Stomach smooth muscle (tissue), 2 donors: ENCODE measurements at regions not wholly inside any gene's neighbourhood (a gene's known extent, or its start where the extent isn't known, plus 50 kb on each side); places are given as distances from the start of the nearest gene placed in this dataset.

Source experiments
- H3K27ac ChIP-seq: one replicate; pipeline ENCODE4 v1.7.0; 2013; ENCODE audit warnings: mild to moderate bottlenecking, low read length, inconsistent platforms
- H3K27me3 ChIP-seq, 2 donors: one replicate each; pipeline ENCODE4 v1.7.0; 2013; ENCODE audit warnings: low read length in 2 of 2; ENCODE audit not compliant: insufficient read depth in 2 of 2, control insufficient read depth in 1 of 2
- H3K36me3 ChIP-seq, 2 donors: one replicate each; pipeline ENCODE4 v1.7.0; 2013; ENCODE audit warnings: low read length in 2 of 2; ENCODE audit not compliant: control insufficient read depth in 2 of 2, insufficient read depth in 2 of 2
- H3K4me1 ChIP-seq: one replicate; pipeline ENCODE4 v1.7.0; 2013; ENCODE audit warnings: low read length; ENCODE audit not compliant: control insufficient read depth, insufficient read depth
- H3K4me3 ChIP-seq, 2 donors: one replicate each; pipeline ENCODE4 v1.7.0; 2013; ENCODE audit warnings: low read length in 2 of 2
- H3K9ac ChIP-seq, 2 donors: one replicate each; pipeline ENCODE4 v1.7.0; 2013; ENCODE audit warnings: low read length in 2 of 2, mild to moderate bottlenecking in 1 of 2
- H3K9me3 ChIP-seq, 2 donors: one replicate each; pipeline ENCODE4 v1.7.0; 2013; ENCODE audit warnings: low read length in 2 of 2; ENCODE audit not compliant: control insufficient read depth in 2 of 2
- donor health status: healthy.
- donor health status: Pancreatic carcinoma.

- H3K27me3 ChIP-seq, result no peaks in the 10 kb centered on the region
- no peaks in the 10 kb centered on the region for H3K36me3 ChIP-seq
- no peaks in the 10 kb centered on the region for H3K9me3 ChIP-seq
- H3K4me3 ChIP-seq, result no peak overlapping the region
- H3K27ac ChIP-seq, result no peak overlapping the region
- no peak overlapping the region for H3K9ac ChIP-seq
- H3K4me1 ChIP-seq, result no peaks in the 10 kb centered on the region
Observed at GRCh38 chr4:108432418-108432817, 188.0 kb upstream of the RPL34 start.

- no peak overlapping the region for H3K27ac ChIP-seq
- no peak overlapping the region for H3K4me3 ChIP-seq
- H3K36me3 ChIP-seq, result no peaks in the 10 kb centered on the region
- no peak overlapping the region for H3K9ac ChIP-seq
- H3K9me3 ChIP-seq, result no peaks in the 10 kb centered on the region
- H3K4me1 ChIP-seq, result no peaks in the 10 kb centered on the region
- no peaks in the 10 kb centered on the region for H3K27me3 ChIP-seq
Observed at GRCh38 chr4:108431986-108432385, 188.4 kb upstream of the RPL34 start.

GRCh38 chr4:108430921-108431320 lies 189.5 kb upstream of the RPL34 start:
- Histone ChIP-seq H3K27ac (no peak overlapping the region), H3K9me3 (no peaks in the 10 kb centered on the region), H3K27me3 (no peaks in the 10 kb centered on the region), H3K4me1 (no peaks in the 10 kb centered on the region), H3K4me3 (no peak overlapping the region), H3K36me3 (no peaks in the 10 kb centered on the region), H3K9ac (no peak overlapping the region)

GRCh38 chr4:108429662-108430061 lies 190.7 kb upstream of the RPL34 start:
- no peak overlapping the region for H3K9ac ChIP-seq
- no peaks in the 10 kb centered on the region for H3K9me3 ChIP-seq
- H3K27ac ChIP-seq, result no peak overlapping the region
- H3K4me1 ChIP-seq, result no peaks in the 10 kb centered on the region
- H3K27me3 ChIP-seq, result no peaks in the 10 kb centered on the region
- H3K4me3 ChIP-seq, result no peak overlapping the region
- H3K36me3 ChIP-seq, result no peaks in the 10 kb centered on the region

- Histone ChIP-seq H3K9me3 (no peaks in the 10 kb centered on the region), H3K9ac (no peak overlapping the region), H3K36me3 (no peaks in the 10 kb centered on the region), H3K27ac (no peak overlapping the region), H3K27me3 (no peaks in the 10 kb centered on the region), H3K4me3 (no peak overlapping the region), H3K4me1 (no peaks in the 10 kb centered on the region)
Observed at GRCh38 chr4:108428923-108429322, 191.5 kb upstream of the RPL34 start.

GRCh38 chr4:108427946-108428485 lies 192.4 kb upstream of the RPL34 start:
- Histone ChIP-seq H3K4me3 (no peak overlapping the region), H3K4me1 (no peaks in the 10 kb centered on the region), H3K36me3 (no peaks in the 10 kb centered on the region), H3K27ac (no peak overlapping the region), H3K9me3 (no peaks in the 10 kb centered on the region), H3K9ac (no peak overlapping the region), H3K27me3 (no peaks in the 10 kb centered on the region)

GRCh38 chr4:108426493-108426892 lies 193.9 kb upstream of the RPL34 start:
- H3K27ac ChIP-seq, result no peak overlapping the region
- no peaks in the 10 kb centered on the region for H3K4me1 ChIP-seq
- no peaks in the 10 kb centered on the region for H3K36me3 ChIP-seq
- no peaks in the 10 kb centered on the region for H3K27me3 ChIP-seq
- H3K4me3 ChIP-seq, result no peak overlapping the region
- H3K9me3 ChIP-seq, result no peaks in the 10 kb centered on the region
- no peak overlapping the region for H3K9ac ChIP-seq

- Histone ChIP-seq H3K4me3 (no peak overlapping the region), H3K27ac (no peak overlapping the region), H3K9ac (no peak overlapping the region), H3K4me1 (no peaks in the 10 kb centered on the region), H3K9me3 (no peaks in the 10 kb centered on the region), H3K27me3 (no peaks in the 10 kb centered on the region), H3K36me3 (no peaks in the 10 kb centered on the region)
Observed at GRCh38 chr4:108425988-108426387, 194.4 kb upstream of the RPL34 start.

- H3K9ac ChIP-seq, result no peak overlapping the region
- no peak overlapping the region for H3K4me3 ChIP-seq
- no peaks in the 10 kb centered on the region for H3K4me1 ChIP-seq
- peaks cover 0 to 5% of the 10 kb centered on the region in 2 donors for H3K9me3 ChIP-seq
- no peak overlapping the region for H3K27ac ChIP-seq
- no peaks in the 10 kb centered on the region for H3K36me3 ChIP-seq
- no peaks in the 10 kb centered on the region for H3K27me3 ChIP-seq
Observed at GRCh38 chr4:108417923-108418322, 202.5 kb upstream of the RPL34 start.

GRCh38 chr4:108416831-108417230 lies 203.5 kb upstream of the RPL34 start:
- Histone ChIP-seq H3K9me3 (peaks cover 0 to 5% of the 10 kb centered on the region in 2 donors), H3K27me3 (no peaks in the 10 kb centered on the region), H3K4me3 (no peak overlapping the region), H3K27ac (no peak overlapping the region), H3K9ac (no peak overlapping the region), H3K36me3 (no peaks in the 10 kb centered on the region), H3K4me1 (no peaks in the 10 kb centered on the region)

GRCh38 chr4:108415389-108415788 lies 205.0 kb upstream of the RPL34 start:
- Histone ChIP-seq H3K4me3 (no peak overlapping the region), H3K9ac (no peak overlapping the region), H3K27ac (no peak overlapping the region), H3K36me3 (no peaks in the 10 kb centered on the region), H3K27me3 (no peaks in the 10 kb centered on the region), H3K4me1 (no peaks in the 10 kb centered on the region), H3K9me3 (peaks cover 0 to 5% of the 10 kb centered on the region in 2 donors)
